HepG2 (cell line): ENCODE measurements at regions not wholly inside any gene's neighbourhood (a gene's known extent, or its start where the extent isn't known, plus 50 kb on each side); places are given as distances from the start of the nearest gene placed in this dataset.

ENCODE experiments used
- JUN ChIP-seq: sonication (generic); formaldehyde crosslinking; IDR thresholded peaks from 2 replicates; pipeline ENCODE4 v1.4.0; 2020; ENCODE audit warnings: mild to moderate bottlenecking, missing genetic modification reagents
- TP53 ChIP-seq: sonication (generic); formaldehyde crosslinking; conservative IDR thresholded peaks from 2 replicates; pipeline ENCODE4 v1.4.0; 2020; ENCODE audit warnings: missing genetic modification reagents
- ZNF205 ChIP-seq: IDR thresholded peaks from 2 replicates; pipeline ENCODE4 v1.6.1; 2018; ENCODE audit warnings: missing biosample characterization, missing genetic modification reagents
- TF ChIP-seq, protein P1 (sequence below): sonication (generic); formaldehyde crosslinking; IDR thresholded peaks from one replicate; pipeline ENCODE4 v1.5.1; 2020; ENCODE audit warnings: mild to moderate bottlenecking, missing genetic modification reagents; ENCODE audit errors: not compliant biosample characterization
- TF ChIP-seq, protein P2 (sequence below): sonication (generic); formaldehyde crosslinking; IDR thresholded peaks from 2 replicates; pipeline ENCODE4 v1.5.1; 2020; ENCODE audit warnings: mild to moderate bottlenecking, missing genetic modification reagents, borderline replicate concordance
- TF ChIP-seq, protein P3 (sequence below): sonication (generic); formaldehyde crosslinking; IDR thresholded peaks from 2 replicates; pipeline ENCODE4 v1.4.0; 2020; ENCODE audit warnings: missing genetic modification reagents

DNA sequence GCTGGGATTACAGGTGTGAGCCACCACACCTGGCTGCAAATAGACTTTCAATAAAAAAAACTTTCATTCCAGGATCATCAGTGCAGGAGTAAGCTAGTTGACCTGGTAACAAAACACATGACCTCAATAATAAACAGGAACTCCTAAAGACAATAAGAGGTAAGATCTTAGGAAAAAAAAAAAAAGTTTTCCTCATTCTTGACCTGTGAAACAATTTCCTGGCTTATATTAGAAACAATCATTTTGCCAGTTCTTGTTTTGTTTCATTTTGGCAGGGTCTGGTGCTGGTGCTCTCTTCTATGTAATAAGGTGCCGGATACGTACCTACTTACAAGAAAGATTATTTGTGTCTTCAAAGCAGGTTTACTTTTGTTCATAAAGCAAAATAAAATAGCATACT is 90.6 kb upstream of the AMN1 start (continued):
- TF ChIP-seq, protein P1, sequence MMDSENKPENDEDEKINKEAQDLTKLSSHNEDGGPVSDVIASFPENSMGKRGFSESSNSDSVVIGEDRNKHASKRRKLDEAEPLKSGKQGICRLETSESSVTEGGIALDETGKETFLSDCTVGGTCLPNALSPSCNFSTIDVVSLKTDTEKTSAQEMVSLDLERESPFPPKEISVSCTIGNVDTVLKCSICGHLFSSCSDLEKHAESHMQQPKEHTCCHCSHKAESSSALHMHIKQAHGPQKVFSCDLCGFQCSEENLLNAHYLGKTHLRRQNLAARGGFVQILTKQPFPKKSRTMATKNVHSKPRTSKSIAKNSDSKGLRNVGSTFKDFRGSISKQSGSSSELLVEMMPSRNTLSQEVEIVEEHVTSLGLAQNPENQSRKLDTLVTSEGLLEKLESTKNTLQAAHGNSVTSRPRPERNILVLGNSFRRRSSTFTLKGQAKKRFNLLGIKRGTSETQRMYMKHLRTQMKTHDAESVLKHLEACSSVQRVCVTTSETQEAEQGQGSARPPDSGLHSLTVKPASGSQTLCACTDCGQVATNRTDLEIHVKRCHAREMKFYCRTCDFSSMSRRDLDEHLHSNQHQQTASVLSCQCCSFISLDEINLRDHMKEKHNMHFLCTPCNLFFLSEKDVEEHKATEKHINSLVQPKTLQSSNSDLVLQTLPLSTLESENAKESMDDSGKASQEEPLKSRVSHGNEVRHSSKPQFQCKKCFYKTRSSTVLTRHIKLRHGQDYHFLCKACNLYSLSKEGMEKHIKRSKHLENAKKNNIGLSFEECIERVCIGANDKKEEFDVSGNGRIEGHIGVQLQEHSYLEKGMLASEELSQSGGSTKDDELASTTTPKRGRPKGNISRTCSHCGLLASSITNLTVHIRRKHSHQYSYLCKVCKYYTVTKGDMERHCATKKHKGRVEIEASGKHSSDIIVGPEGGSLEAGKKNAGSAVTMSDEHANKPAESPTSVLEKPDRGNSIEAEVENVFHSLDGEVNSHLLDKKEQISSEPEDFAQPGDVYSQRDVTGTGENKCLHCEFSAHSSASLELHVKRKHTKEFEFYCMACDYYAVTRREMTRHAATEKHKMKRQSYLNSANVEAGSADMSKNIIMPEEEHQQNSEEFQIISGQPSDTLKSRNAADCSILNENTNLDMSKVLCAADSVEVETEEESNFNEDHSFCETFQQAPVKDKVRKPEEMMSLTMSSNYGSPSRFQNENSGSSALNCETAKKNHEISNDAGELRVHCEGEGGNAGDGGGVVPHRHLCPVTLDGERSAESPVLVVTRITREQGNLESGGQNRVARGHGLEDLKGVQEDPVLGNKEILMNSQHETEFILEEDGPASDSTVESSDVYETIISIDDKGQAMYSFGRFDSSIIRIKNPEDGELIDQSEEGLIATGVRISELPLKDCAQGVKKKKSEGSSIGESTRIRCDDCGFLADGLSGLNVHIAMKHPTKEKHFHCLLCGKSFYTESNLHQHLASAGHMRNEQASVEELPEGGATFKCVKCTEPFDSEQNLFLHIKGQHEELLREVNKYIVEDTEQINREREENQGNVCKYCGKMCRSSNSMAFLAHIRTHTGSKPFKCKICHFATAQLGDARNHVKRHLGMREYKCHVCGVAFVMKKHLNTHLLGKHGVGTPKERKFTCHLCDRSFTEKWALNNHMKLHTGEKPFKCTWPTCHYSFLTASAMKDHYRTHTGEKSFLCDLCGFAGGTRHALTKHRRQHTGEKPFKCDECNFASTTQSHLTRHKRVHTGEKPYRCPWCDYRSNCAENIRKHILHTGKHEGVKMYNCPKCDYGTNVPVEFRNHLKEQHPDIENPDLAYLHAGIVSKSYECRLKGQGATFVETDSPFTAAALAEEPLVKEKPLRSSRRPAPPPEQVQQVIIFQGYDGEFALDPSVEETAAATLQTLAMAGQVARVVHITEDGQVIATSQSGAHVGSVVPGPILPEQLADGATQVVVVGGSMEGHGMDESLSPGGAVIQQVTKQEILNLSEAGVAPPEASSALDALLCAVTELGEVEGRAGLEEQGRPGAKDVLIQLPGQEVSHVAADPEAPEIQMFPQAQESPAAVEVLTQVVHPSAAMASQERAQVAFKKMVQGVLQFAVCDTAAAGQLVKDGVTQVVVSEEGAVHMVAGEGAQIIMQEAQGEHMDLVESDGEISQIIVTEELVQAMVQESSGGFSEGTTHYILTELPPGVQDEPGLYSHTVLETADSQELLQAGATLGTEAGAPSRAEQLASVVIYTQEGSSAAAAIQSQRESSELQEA, result no peak
- TF ChIP-seq, protein P2, sequence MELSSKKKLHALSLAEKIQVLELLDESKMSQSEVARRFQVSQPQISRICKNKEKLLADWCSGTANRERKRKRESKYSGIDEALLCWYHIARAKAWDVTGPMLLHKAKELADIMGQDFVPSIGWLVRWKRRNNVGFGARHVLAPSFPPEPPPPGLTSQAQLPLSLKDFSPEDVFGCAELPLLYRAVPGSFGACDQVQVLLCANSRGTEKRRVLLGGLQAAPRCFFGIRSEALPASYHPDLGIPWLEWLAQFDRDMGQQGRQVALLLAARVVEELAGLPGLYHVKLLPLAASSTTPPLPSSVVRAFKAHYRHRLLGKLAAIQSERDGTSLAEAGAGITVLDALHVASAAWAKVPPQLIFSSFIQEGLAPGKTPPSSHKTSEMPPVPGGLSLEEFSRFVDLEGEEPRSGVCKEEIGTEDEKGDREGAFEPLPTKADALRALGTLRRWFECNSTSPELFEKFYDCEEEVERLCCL (CRISPR knock-in tag), result no peak
- TF ChIP-seq JUN, result no peak
- TF ChIP-seq TP53 (CRISPR knock-in tag), result no peak
- TF ChIP-seq ZNF205 (CRISPR knock-in tag), result no peak
- TF ChIP-seq, protein P3, sequence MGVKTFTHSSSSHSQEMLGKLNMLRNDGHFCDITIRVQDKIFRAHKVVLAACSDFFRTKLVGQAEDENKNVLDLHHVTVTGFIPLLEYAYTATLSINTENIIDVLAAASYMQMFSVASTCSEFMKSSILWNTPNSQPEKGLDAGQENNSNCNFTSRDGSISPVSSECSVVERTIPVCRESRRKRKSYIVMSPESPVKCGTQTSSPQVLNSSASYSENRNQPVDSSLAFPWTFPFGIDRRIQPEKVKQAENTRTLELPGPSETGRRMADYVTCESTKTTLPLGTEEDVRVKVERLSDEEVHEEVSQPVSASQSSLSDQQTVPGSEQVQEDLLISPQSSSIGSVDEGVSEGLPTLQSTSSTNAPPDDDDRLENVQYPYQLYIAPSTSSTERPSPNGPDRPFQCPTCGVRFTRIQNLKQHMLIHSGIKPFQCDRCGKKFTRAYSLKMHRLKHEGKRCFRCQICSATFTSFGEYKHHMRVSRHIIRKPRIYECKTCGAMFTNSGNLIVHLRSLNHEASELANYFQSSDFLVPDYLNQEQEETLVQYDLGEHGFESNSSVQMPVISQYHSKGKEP (CRISPR knock-in tag), result no peak
